ENCODE measurements at regions not wholly inside any gene's neighbourhood (a gene's known extent, or its start where the extent isn't known, plus 50 kb on each side); places are given as distances from the start of the nearest gene placed in this dataset.

DNA sequence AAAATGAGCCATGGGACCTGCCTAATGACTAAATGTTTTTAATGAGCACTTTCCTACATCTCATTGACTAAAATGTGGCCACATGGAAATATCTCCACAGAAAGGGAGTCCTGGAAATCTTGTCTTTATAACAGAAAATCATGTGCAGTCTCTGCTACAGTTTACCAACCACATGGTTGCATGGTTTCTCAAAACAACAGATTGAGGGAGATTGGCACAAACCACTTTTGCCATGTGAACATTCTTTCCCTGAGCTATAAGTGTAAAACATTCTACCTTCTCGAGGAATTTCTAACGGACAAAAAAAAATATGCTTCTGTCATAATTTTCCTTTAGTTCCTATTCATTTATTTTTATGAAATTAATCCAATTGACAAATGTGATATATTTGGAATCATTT, 218.9 kb upstream of the SLITRK5 start:
- no peak for TF ChIP-seq ARNT (IDR thresholded peaks at IDR 0.05)
- TF ChIP-seq, protein P1, sequence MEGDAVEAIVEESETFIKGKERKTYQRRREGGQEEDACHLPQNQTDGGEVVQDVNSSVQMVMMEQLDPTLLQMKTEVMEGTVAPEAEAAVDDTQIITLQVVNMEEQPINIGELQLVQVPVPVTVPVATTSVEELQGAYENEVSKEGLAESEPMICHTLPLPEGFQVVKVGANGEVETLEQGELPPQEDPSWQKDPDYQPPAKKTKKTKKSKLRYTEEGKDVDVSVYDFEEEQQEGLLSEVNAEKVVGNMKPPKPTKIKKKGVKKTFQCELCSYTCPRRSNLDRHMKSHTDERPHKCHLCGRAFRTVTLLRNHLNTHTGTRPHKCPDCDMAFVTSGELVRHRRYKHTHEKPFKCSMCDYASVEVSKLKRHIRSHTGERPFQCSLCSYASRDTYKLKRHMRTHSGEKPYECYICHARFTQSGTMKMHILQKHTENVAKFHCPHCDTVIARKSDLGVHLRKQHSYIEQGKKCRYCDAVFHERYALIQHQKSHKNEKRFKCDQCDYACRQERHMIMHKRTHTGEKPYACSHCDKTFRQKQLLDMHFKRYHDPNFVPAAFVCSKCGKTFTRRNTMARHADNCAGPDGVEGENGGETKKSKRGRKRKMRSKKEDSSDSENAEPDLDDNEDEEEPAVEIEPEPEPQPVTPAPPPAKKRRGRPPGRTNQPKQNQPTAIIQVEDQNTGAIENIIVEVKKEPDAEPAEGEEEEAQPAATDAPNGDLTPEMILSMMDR (CRISPR knock-in tag; IDR thresholded peaks at IDR 0.05), result no peak
- TF ChIP-seq YY1 (IDR thresholded peaks at IDR 0.05; ENCODE audit: insufficient read depth, insufficient replicate concordance, low read depth, low read length), result no peak
- TF ChIP-seq PTBP1 (IDR thresholded peaks at IDR 0.05; ENCODE audit: low read depth, low read length, poor library complexity, severe bottlenecking), result no peak
- TF ChIP-seq, protein P2, sequence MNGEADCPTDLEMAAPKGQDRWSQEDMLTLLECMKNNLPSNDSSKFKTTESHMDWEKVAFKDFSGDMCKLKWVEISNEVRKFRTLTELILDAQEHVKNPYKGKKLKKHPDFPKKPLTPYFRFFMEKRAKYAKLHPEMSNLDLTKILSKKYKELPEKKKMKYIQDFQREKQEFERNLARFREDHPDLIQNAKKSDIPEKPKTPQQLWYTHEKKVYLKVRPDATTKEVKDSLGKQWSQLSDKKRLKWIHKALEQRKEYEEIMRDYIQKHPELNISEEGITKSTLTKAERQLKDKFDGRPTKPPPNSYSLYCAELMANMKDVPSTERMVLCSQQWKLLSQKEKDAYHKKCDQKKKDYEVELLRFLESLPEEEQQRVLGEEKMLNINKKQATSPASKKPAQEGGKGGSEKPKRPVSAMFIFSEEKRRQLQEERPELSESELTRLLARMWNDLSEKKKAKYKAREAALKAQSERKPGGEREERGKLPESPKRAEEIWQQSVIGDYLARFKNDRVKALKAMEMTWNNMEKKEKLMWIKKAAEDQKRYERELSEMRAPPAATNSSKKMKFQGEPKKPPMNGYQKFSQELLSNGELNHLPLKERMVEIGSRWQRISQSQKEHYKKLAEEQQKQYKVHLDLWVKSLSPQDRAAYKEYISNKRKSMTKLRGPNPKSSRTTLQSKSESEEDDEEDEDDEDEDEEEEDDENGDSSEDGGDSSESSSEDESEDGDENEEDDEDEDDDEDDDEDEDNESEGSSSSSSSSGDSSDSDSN (CRISPR knock-in tag; IDR thresholded peaks at IDR 0.05), result no peak
- TF ChIP-seq POLR2AphosphoS5 (IDR thresholded peaks at IDR 0.05; ENCODE audit: low read depth, low read length), result no peak
- no peak for TF ChIP-seq SMAD9 (CRISPR knock-in tag; IDR thresholded peaks at IDR 0.05)
- TF ChIP-seq ZBTB1 (CRISPR knock-in tag; IDR thresholded peaks at IDR 0.05; ENCODE audit: borderline replicate concordance), result no peak
- TF ChIP-seq, protein P3, sequence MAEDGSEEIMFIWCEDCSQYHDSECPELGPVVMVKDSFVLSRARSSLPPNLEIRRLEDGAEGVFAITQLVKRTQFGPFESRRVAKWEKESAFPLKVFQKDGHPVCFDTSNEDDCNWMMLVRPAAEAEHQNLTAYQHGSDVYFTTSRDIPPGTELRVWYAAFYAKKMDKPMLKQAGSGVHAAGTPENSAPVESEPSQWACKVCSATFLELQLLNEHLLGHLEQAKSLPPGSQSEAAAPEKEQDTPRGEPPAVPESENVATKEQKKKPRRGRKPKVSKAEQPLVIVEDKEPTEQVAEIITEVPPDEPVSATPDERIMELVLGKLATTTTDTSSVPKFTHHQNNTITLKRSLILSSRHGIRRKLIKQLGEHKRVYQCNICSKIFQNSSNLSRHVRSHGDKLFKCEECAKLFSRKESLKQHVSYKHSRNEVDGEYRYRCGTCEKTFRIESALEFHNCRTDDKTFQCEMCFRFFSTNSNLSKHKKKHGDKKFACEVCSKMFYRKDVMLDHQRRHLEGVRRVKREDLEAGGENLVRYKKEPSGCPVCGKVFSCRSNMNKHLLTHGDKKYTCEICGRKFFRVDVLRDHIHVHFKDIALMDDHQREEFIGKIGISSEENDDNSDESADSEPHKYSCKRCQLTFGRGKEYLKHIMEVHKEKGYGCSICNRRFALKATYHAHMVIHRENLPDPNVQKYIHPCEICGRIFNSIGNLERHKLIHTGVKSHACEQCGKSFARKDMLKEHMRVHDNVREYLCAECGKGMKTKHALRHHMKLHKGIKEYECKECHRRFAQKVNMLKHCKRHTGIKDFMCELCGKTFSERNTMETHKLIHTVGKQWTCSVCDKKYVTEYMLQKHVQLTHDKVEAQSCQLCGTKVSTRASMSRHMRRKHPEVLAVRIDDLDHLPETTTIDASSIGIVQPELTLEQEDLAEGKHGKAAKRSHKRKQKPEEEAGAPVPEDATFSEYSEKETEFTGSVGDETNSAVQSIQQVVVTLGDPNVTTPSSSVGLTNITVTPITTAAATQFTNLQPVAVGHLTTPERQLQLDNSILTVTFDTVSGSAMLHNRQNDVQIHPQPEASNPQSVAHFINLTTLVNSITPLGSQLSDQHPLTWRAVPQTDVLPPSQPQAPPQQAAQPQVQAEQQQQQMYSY (CRISPR knock-in tag; IDR thresholded peaks at IDR 0.05), result no peak
- no peak for TF ChIP-seq RXRB (CRISPR knock-in tag; IDR thresholded peaks at IDR 0.05; ENCODE audit: borderline replicate concordance)
- no peak for TF ChIP-seq POLR2A (IDR thresholded peaks at IDR 0.05; ENCODE audit: insufficient read depth in 1 of 2, low read depth in 2 of 2, low read length in 2 of 2)
- TF ChIP-seq ZFP36 (IDR thresholded peaks at IDR 0.05; ENCODE audit: borderline replicate concordance, low read depth, low read length, partially characterized antibody), result no peak

Measured in HepG2 (cell line).